22Rv1 (cell line): ENCODE measurements at regions not wholly inside any gene's neighbourhood (a gene's known extent, or its start where the extent isn't known, plus 50 kb on each side); places are given as distances from the start of the nearest gene placed in this dataset.

Experiments
- H3K27ac ChIP-seq: fragments of 450-650 bp; 2 replicates; pipeline ENCODE4 v1.5.1; 2017
- CTCF ChIP-seq: fragments of 450-650 bp; IDR thresholded peaks from 2 replicates; pipeline ENCODE4 v1.5.1; 2017; ENCODE audit warnings: mild to moderate bottlenecking
- ZFX ChIP-seq: fragments of 450-650 bp; IDR thresholded peaks from 2 replicates; pipeline ENCODE4 v1.6.1; 2017; ENCODE audit warnings: antibody characterized with exemption, borderline replicate concordance

- no peak for TF ChIP-seq CTCF
- no peak overlapping the region for H3K27ac ChIP-seq
These were observed 504.3 kb downstream of the COG6 start for GRCh38 chr13:40159736-40160135.

- TF ChIP-seq CTCF (no peak), ZFX (no peak)
- H3K27ac ChIP-seq: no peak overlapping the region
These were observed 505.3 kb downstream of the COG6 start for GRCh38 chr13:40160618-40161350.

DNA sequence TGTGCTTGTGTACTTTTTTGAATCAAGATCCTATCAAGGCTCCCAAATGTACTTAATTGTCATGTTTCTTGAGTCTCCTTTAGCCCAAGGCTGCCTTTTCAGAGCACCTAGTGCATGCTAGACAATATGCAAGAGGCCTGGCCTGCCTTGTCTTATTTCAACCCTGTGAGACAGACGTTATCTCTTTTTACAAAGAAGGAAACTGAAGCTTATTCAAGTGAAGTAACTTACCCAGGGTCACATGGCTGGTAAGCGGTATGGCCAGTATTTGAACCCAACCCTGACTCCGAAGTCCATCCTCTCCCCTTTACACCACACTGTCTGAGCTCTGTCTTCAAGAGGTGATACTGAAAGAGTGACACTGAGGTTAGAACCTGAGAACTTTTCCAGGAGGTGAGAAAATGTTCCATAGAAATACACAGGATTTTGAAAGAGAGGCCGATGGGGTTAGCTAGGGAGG is 505.1 kb downstream of the FOXO1 start:
- TF ChIP-seq ZFX: no peak
- TF ChIP-seq CTCF: no peak
- H3K27ac ChIP-seq: no peak overlapping the region

GRCh38 chr13:40161931-40162330 is 504.5 kb downstream of the FOXO1 start:
- no peak for TF ChIP-seq CTCF
- TF ChIP-seq ZFX: no peak
- no peak overlapping the region for H3K27ac ChIP-seq

- TF ChIP-seq CTCF (no peak), ZFX (no peak)
- H3K27ac ChIP-seq: no peak overlapping the region
These were observed 503.1 kb downstream of the FOXO1 start for GRCh38 chr13:40163066-40164000.

DNA sequence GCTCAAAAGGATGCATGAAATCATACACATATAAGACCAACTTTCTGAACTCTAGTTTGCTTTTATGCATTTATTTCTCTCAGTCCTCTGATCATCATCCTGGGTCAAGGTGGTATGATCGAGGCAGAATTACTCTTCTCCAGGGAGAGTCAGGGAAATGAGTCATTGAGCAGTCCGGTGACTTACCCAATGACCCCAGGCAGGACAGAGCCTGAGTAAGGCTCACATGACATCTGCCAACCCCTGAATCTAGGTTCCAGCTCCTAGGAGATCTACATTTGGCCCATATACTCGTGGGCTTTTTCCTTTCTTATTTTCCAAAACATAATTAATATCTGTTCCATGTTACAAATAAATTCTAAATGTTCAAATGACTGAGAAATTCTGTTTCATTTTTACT is 502.3 kb downstream of the FOXO1 start:
- H3K27ac ChIP-seq: no peak overlapping the region
- TF ChIP-seq ZFX (no peak), CTCF (no peak)

- TF ChIP-seq CTCF (no peak), ZFX (no peak)
- no peak overlapping the region for H3K27ac ChIP-seq
These were observed 501.0 kb downstream of the FOXO1 start for GRCh38 chr13:40165316-40165932.
